Endothelial cell (in vitro differentiated cells): ENCODE measurements at regions not wholly inside any gene's neighbourhood (a gene's known extent, or its start where the extent isn't known, plus 50 kb on each side); places are given as distances from the start of the nearest gene placed in this dataset.

Source experiments
- DNase-seq: peaks from one replicate; pipeline ENCODE4 v3.0.0; 2021; ENCODE audit warnings: low spot score
- H3K27ac Mint-ChIP-seq: one replicate; pipeline ENCODE4 v1.8.0; 2021; ENCODE audit warnings: mixed read lengths, inconsistent platforms; ENCODE audit not compliant: unreplicated experiment
- H3K27me3 Mint-ChIP-seq: one replicate; pipeline ENCODE4 v1.8.0; 2021; ENCODE audit warnings: mild to moderate bottlenecking, moderate library complexity, mixed read lengths, inconsistent platforms; ENCODE audit not compliant: unreplicated experiment
- H3K36me3 Mint-ChIP-seq: one replicate; pipeline ENCODE4 v1.8.0; 2021; ENCODE audit warnings: mild to moderate bottlenecking, low read depth, mixed read lengths, inconsistent platforms; ENCODE audit not compliant: unreplicated experiment
- H3K4me1 Mint-ChIP-seq: one replicate; pipeline ENCODE4 v1.8.0; 2021; ENCODE audit warnings: mild to moderate bottlenecking, mixed read lengths, inconsistent platforms; ENCODE audit not compliant: unreplicated experiment
- H3K4me3 Mint-ChIP-seq: one replicate; pipeline ENCODE4 v1.8.0; 2021; ENCODE audit warnings: mild to moderate bottlenecking, mixed read lengths, inconsistent platforms; ENCODE audit not compliant: unreplicated experiment
- H3K9me3 Mint-ChIP-seq: one replicate; pipeline ENCODE4 v1.8.0; 2021; ENCODE audit warnings: mixed read lengths, inconsistent platforms; ENCODE audit not compliant: unreplicated experiment
- CTCF ChIP-seq: fragments of 200-600 bp; sonication (generic); IDR thresholded peaks from one replicate; pipeline ENCODE4 v1.5.0; 2021; ENCODE audit warnings: antibody characterized with exemption; ENCODE audit not compliant: unreplicated experiment

- no peak for TF ChIP-seq CTCF
- DNase-seq: no peak
- H3K4me1 Mint-ChIP-seq: peaks cover 7% of the 10 kb centered on the region
- H3K27ac Mint-ChIP-seq: no peak overlapping the region
- peaks cover under 1% of the 10 kb centered on the region for H3K27me3 Mint-ChIP-seq
- peaks cover 9% of the 10 kb centered on the region for H3K9me3 Mint-ChIP-seq
- H3K36me3 Mint-ChIP-seq: peaks cover 12% of the 10 kb centered on the region
- no peak overlapping the region for H3K4me3 Mint-ChIP-seq
Observed at GRCh38 chr5:82918311-82919031, 158.7 kb downstream of the TMEM167A start.

- H3K4me3 Mint-ChIP-seq: no peak overlapping the region
- no peaks in the 10 kb centered on the region for H3K27me3 Mint-ChIP-seq
- peaks cover 7% of the 10 kb centered on the region for H3K4me1 Mint-ChIP-seq
- DNase-seq: no peak
- H3K36me3 Mint-ChIP-seq: peaks cover 12% of the 10 kb centered on the region
- peaks cover 9% of the 10 kb centered on the region for H3K9me3 Mint-ChIP-seq
- no peak for TF ChIP-seq CTCF
- no peak overlapping the region for H3K27ac Mint-ChIP-seq
Observed at GRCh38 chr5:82917584-82917983, 159.6 kb downstream of the TMEM167A start.

GRCh38 chr5:82913971-82914370 lies 163.2 kb downstream of the TMEM167A start:
- Mint-ChIP-seq H3K4me3 (no peak overlapping the region), H3K27ac (no peak overlapping the region), H3K4me1 (peaks cover 5% of the 10 kb centered on the region), H3K36me3 (peaks cover 12% of the 10 kb centered on the region), H3K27me3 (no peaks in the 10 kb centered on the region), H3K9me3 (peaks cover 9% of the 10 kb centered on the region)
- no peak for TF ChIP-seq CTCF
- DNase-seq: no peak

GRCh38 chr5:82912462-82912861 lies 164.7 kb downstream of the TMEM167A start:
- H3K4me3 Mint-ChIP-seq: no peak overlapping the region
- DNase-seq: no peak
- H3K4me1 Mint-ChIP-seq: no peaks in the 10 kb centered on the region
- no peaks in the 10 kb centered on the region for H3K27me3 Mint-ChIP-seq
- no peak for TF ChIP-seq CTCF
- H3K27ac Mint-ChIP-seq: no peak overlapping the region
- peaks cover 9% of the 10 kb centered on the region for H3K9me3 Mint-ChIP-seq
- H3K36me3 Mint-ChIP-seq: peaks cover 12% of the 10 kb centered on the region

- H3K36me3 Mint-ChIP-seq: peaks cover 12% of the 10 kb centered on the region
- H3K4me3 Mint-ChIP-seq: no peak overlapping the region
- peaks cover 9% of the 10 kb centered on the region for H3K9me3 Mint-ChIP-seq
Observed at GRCh38 chr5:82911910-82912309, 165.3 kb downstream of the TMEM167A start.

More at GRCh38 chr5:82911910-82912309, 165.3 kb downstream of the TMEM167A start:
- Mint-ChIP-seq H3K27me3 (no peaks in the 10 kb centered on the region), H3K4me1 (no peaks in the 10 kb centered on the region), H3K27ac (no peak overlapping the region)
- no peak for DNase-seq
- no peak for TF ChIP-seq CTCF
